ENCODE measurements at regions not wholly inside any gene's neighbourhood (a gene's known extent, or its start where the extent isn't known, plus 50 kb on each side); places are given as distances from the start of the nearest gene placed in this dataset.

DNA sequence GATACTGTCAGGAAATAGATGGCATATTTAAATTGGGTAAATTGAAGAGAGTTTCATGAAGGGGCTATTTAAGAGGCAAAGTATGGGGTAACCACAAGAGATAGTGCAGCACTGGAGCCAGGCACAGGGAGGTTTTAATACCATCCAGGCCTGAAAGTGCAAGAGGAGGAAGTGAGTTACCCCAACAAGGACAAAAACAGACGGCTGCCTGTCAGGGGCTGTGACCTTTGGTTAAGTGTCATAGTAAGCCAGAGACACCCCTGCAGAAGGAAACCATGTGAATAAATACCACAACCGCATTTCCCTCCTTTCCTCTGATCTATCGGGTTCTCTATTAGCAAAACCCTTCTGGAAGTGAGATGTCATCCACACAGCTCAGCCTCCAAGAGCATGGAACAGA, 122.0 kb upstream of the DHRS4 start:
- Mint-ChIP-seq H3K9me3 (no peaks in the 10 kb centered on the region), H3K36me3 (ENCODE audit: low read depth) (no peaks in the 10 kb centered on the region), H3K4me3 (no peak overlapping the region), H3K4me1 (ENCODE audit: low read depth) (no peaks in the 10 kb centered on the region), H3K27ac (no peak overlapping the region), H3K27me3 (ENCODE audit: low read depth) (no peaks in the 10 kb centered on the region)

DNA sequence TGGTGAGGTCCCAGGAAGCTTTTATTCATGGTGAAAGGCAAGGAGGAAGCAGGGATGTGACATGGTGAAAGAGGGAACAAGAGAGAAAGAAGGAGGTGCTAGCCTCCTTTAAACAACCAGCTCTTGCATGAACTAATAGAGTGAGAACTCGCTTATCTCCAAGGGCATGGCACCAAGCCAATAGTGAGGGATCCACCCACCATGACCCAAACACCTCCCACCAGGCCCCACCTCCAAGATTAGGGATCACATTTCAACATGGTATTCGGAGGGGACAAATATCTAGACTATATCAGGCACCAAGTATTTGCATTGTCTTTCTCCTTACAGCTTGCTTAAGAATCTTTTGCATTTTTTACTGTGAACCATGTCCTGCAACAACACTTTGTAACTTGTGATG, 91.9 kb upstream of the DHRS4 start:
- peaks cover 7% of the 10 kb centered on the region for H3K27me3 Mint-ChIP-seq (ENCODE audit: low read depth)
- no peaks in the 10 kb centered on the region for H3K9me3 Mint-ChIP-seq
- no peak overlapping the region for H3K27ac Mint-ChIP-seq
- no peak overlapping the region for H3K4me3 Mint-ChIP-seq
- no peaks in the 10 kb centered on the region for H3K36me3 Mint-ChIP-seq (ENCODE audit: low read depth)
- H3K4me1 Mint-ChIP-seq (ENCODE audit: low read depth), result no peaks in the 10 kb centered on the region

DNA sequence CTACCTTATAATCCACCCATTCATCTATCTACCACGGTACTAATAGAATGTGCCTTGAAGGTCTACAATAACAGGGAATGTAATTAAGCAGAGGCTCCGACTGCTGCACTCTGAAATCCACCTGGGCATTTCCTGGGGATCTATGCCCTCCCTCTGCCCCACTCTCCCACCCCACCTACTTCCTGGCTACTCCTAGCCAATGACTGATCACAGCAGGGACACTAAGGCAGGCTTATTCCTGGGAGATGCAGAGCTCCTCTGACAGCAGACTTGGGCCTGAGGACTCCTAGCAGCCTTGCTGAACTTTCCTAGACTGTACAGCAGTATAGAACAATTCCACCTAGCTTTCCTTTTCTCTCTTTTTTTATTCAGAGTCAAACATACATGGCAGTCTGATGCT, 91.1 kb upstream of the DHRS4 start:
- no peaks in the 10 kb centered on the region for H3K9me3 Mint-ChIP-seq
- H3K4me1 Mint-ChIP-seq (ENCODE audit: low read depth), result peaks cover 2% of the 10 kb centered on the region
- no peaks in the 10 kb centered on the region for H3K36me3 Mint-ChIP-seq (ENCODE audit: low read depth)
- no peak overlapping the region for H3K27ac Mint-ChIP-seq
- H3K4me3 Mint-ChIP-seq, result no peak overlapping the region
- H3K27me3 Mint-ChIP-seq (ENCODE audit: low read depth), result peaks cover 12% of the 10 kb centered on the region

DNA sequence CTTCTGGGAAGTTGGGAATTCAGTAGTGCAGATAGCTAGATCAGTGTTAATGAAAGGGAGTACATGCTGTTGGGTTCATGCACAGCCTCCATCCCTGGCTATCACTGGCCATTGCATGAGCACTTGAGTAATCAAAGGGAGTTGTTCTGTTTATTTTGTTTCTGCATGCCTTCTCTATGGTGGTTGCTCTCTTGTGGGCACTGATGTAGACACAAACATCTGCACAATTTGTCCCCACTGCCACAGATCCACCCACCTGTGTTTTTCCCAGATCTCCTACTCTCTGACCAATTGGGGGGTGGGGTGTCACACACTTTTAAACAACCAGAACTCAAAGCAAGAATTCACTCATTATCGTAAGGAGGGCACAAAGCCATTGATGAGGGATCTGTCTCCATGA, 89.7 kb upstream of the DHRS4 start:
- Mint-ChIP-seq H3K4me1 (ENCODE audit: low read depth) (peaks cover 2% of the 10 kb centered on the region), H3K36me3 (ENCODE audit: low read depth) (no peaks in the 10 kb centered on the region), H3K27ac (no peak overlapping the region), H3K27me3 (ENCODE audit: low read depth) (peaks cover 18% of the 10 kb centered on the region), H3K4me3 (no peak overlapping the region), H3K9me3 (no peaks in the 10 kb centered on the region)

DNA sequence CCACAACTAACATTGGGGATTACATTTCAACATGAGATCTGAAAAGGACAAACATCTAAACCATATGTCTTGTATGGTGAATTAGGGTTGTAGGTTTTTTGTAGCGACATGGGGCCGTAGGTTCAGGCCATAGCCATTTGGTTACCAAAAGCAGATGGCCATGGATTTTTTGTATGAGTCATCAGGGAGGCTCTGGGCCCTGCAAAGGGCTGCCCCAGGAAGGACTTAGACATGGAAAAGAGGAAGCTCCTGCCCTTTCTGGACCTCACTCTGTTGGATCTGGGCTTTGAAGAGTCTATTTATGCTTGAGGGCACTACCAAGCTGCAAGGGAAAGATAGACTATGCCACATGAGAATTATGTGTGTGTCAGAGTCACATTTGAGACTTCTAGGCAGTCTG, 89.3 kb upstream of the DHRS4 start:
- Mint-ChIP-seq H3K4me1 (ENCODE audit: low read depth) (peaks cover 2% of the 10 kb centered on the region), H3K4me3 (no peak overlapping the region), H3K27ac (no peak overlapping the region), H3K27me3 (ENCODE audit: low read depth) (peaks cover 14% of the 10 kb centered on the region), H3K9me3 (no peaks in the 10 kb centered on the region), H3K36me3 (ENCODE audit: low read depth) (no peaks in the 10 kb centered on the region)

DNA sequence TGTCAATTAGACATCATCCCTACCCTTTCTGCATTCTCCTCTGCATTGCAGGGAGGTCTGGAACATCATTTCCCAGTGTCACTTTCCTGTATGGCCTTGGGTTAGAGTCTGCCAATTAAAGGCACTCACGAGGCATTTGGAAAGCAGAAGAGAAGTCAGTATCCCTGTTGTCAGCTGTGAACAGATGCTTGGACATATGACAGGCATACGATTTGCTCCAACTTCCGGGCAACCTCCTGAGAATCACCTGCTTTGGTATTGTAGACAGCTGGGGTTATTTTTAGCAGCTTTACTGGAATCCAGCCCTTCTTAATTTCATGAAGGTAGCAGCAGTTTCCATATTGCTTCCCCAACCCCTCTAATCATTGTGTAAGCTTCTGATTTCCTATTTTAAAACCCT, 88.7 kb upstream of the DHRS4 start:
- Mint-ChIP-seq H3K27ac (no peak overlapping the region), H3K4me3 (no peak overlapping the region), H3K9me3 (no peaks in the 10 kb centered on the region), H3K27me3 (ENCODE audit: low read depth) (peaks cover 13% of the 10 kb centered on the region), H3K36me3 (ENCODE audit: low read depth) (no peaks in the 10 kb centered on the region), H3K4me1 (ENCODE audit: low read depth) (peaks cover 2% of the 10 kb centered on the region)

DNA sequence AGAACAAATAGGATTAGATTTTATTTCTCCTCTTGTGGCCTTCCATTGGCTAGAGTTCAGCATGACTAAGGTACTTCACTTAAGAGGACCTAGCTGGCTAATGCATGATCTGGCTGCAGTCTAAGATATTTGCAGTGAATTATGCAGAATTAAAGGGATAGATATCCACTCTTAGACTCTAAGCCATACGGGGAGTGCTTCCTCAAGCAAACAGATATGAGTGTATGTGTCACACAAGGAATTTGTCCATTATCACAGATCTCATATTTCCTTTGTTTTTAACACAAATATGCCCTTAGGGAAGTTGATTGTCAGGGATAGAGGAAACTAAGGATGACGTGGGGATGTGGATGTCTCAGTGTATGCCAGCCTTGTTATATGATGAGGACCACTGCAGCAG, 88.1 kb upstream of the DHRS4 start:
- H3K27ac Mint-ChIP-seq, result no peak overlapping the region
- H3K27me3 Mint-ChIP-seq (ENCODE audit: low read depth), result peaks cover 11% of the 10 kb centered on the region
- no peaks in the 10 kb centered on the region for H3K9me3 Mint-ChIP-seq
- H3K36me3 Mint-ChIP-seq (ENCODE audit: low read depth), result no peaks in the 10 kb centered on the region
- peaks cover 2% of the 10 kb centered on the region for H3K4me1 Mint-ChIP-seq (ENCODE audit: low read depth)
- no peak overlapping the region for H3K4me3 Mint-ChIP-seq

DNA sequence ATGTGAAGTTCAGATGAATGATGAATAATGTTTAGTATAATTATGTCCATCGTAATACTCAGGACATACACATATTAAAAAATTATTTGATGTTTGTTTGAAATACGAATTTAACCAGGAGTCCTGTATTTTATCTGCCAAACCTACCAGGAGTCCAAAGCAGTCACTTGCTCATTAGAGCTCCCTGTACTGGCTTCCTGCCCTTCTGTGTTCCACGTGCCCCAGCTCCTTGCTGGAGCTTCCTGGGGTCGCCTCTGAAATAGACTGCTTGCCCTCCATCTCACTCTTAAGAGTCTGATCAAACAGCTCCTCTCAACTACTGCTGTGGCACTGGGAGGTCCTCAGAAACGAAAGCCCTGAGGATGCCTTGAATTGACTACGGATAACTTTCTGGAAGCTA, 87.3 kb upstream of the DHRS4 start:
- Mint-ChIP-seq H3K27me3 (ENCODE audit: low read depth) (peaks cover 11% of the 10 kb centered on the region), H3K4me1 (ENCODE audit: low read depth) (peaks cover 2% of the 10 kb centered on the region), H3K4me3 (no peak overlapping the region), H3K9me3 (no peaks in the 10 kb centered on the region), H3K36me3 (ENCODE audit: low read depth) (no peaks in the 10 kb centered on the region), H3K27ac (no peak overlapping the region)

DNA sequence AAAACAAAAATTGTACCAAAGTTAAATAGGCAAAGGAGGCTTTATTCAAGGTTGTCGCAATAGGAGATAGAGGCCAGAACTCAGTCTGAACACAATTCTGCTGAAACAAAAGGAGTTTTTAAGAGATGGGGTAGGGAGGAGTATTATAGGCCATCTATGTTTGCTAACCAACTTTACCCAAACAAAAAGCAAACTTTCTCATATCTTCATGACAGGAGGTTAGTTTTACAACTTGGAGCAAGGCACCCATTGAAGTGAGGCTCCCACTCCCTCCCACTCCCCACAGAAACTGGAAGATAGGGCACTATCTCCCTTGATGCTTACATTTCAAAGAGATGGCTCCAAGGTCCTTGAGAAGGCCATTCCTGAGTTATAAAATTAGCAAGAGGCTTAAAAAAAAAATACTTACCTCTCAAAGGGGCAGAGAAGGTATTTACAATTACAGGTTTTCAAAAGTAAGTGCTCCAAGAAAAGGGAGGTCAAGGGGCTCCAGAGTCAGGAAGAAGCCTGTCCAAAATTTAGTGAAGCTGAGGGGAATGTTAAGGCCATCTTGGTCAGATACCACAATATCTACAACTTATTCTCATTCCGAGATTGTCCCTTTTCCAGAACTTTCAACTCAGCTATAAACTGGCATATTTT, 84.4 kb upstream of the DHRS4 start:
- Mint-ChIP-seq H3K27ac (no peak overlapping the region), H3K4me3 (no peak overlapping the region), H3K36me3 (ENCODE audit: low read depth) (no peaks in the 10 kb centered on the region), H3K9me3 (no peaks in the 10 kb centered on the region), H3K27me3 (ENCODE audit: low read depth) (peaks cover 11% of the 10 kb centered on the region), H3K4me1 (ENCODE audit: low read depth) (peaks cover 2% of the 10 kb centered on the region)

DNA sequence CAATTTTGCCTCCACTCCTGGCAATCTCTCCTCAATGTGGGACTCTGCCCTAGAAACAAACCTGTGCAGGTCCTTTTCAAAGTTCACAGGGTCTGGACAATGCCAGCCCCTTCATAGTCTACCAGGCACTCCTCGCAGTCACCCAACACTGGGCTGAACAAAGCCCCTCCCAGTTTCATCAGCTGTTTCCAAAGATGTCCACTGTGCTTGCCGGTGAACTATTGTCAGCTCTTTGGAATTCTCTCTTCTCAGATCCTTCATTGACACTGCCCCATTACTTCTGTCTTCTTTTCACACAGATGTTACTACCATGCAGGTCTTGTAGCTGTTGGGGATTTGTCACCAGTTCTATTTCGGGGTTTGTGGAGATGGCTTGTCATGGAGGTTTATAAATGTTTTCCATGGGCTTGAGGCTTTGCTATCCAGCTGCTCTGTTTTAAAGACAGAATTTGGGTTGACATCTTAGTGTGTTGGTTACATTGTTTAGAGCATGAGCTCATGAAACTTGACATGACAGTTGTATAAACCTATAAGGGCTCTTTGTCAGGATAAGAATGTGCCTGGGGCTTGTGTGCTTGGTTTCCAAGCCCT, 77.3 kb upstream of the DHRS4 start:
- H3K36me3 Mint-ChIP-seq (ENCODE audit: low read depth), result no peaks in the 10 kb centered on the region
- no peak overlapping the region for H3K27ac Mint-ChIP-seq
- H3K4me1 Mint-ChIP-seq (ENCODE audit: low read depth), result no peaks in the 10 kb centered on the region
- no peaks in the 10 kb centered on the region for H3K27me3 Mint-ChIP-seq (ENCODE audit: low read depth)
- no peaks in the 10 kb centered on the region for H3K9me3 Mint-ChIP-seq
- no peak overlapping the region for H3K4me3 Mint-ChIP-seq

DNA sequence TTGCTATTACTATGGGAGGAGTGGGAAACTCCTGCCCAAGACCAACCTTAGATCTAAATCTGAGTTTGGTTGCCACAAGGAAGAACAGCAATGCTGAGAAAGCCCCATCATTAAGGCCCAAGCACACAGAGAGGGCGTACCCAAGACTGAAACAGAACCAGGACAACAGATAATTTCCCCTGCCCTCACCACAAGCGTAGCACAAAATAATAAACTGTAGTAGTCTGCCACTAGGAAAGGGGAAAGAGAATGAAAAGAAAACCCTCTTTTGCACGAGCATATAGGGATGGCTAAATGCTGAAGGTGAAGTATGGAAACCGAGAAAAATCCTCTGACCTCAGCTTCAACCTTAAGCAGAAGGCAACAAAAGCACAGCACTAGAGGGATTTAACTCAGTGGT, 76.5 kb upstream of the DHRS4 start:
- peak overlapping the region; percentile 11 for H3K27ac Mint-ChIP-seq
- no peaks in the 10 kb centered on the region for H3K9me3 Mint-ChIP-seq
- no peaks in the 10 kb centered on the region for H3K4me1 Mint-ChIP-seq (ENCODE audit: low read depth)
- no peak overlapping the region for H3K4me3 Mint-ChIP-seq
- H3K27me3 Mint-ChIP-seq (ENCODE audit: low read depth), result no peaks in the 10 kb centered on the region
- H3K36me3 Mint-ChIP-seq (ENCODE audit: low read depth), result no peaks in the 10 kb centered on the region

DNA sequence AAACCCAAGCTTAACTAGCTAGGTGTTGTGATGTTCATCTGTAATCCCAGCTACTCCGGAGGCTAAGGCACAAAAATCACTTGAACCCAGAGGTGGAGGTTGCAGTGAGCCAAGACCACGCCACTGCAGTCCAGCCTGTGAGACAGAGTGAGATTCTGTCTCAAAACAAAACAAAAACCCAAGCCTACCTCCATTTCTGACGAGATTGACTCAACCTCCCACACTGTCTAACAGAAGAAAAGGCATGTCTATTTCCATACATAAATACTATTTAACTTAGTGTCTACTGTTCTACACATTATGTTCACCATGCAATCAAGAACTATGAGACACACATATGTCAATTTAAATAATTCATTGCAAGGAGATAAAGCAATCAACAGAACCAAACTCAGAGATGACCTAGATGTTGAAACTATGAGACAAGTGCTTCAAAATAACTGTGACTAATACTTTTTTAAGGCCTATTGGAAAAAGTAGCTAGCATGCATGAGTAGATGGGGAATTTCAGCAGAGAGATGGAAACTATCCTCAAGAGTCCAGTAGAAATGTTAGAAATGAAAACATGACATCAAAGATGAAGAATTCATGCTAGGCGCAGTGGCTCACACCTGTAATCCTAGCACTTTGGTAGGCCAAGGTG, 75.9 kb upstream of the DHRS4 start:
- H3K4me3 Mint-ChIP-seq, result no peak overlapping the region
- no peak overlapping the region for H3K27ac Mint-ChIP-seq
- no peaks in the 10 kb centered on the region for H3K4me1 Mint-ChIP-seq (ENCODE audit: low read depth)
- no peaks in the 10 kb centered on the region for H3K27me3 Mint-ChIP-seq (ENCODE audit: low read depth)
- no peaks in the 10 kb centered on the region for H3K9me3 Mint-ChIP-seq
- no peaks in the 10 kb centered on the region for H3K36me3 Mint-ChIP-seq (ENCODE audit: low read depth)

DNA sequence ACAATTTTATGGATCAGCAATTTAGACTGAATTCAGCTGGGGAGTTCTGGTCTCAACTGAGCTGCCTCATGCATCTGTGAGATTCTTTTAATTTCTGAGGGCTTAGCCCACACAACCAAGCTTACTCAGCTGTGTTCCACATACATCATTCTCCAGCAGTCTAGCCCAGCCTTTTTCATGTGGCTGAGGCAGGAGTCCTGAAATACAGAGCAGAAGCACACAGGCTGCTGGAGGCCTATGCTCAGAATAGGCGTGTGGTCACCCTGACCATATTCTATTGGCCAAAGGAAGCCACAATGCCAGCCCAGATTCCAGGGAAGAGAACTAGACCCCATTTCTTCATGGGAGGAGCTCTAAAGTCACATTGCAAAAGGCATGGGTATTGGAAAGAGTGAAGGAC, 72.3 kb upstream of the DHRS4 start:
- Mint-ChIP-seq H3K27ac (no peak overlapping the region), H3K36me3 (ENCODE audit: low read depth) (no peaks in the 10 kb centered on the region), H3K4me1 (ENCODE audit: low read depth) (no peaks in the 10 kb centered on the region), H3K27me3 (ENCODE audit: low read depth) (peaks cover 3% of the 10 kb centered on the region), H3K4me3 (no peak overlapping the region), H3K9me3 (no peaks in the 10 kb centered on the region)

DNA sequence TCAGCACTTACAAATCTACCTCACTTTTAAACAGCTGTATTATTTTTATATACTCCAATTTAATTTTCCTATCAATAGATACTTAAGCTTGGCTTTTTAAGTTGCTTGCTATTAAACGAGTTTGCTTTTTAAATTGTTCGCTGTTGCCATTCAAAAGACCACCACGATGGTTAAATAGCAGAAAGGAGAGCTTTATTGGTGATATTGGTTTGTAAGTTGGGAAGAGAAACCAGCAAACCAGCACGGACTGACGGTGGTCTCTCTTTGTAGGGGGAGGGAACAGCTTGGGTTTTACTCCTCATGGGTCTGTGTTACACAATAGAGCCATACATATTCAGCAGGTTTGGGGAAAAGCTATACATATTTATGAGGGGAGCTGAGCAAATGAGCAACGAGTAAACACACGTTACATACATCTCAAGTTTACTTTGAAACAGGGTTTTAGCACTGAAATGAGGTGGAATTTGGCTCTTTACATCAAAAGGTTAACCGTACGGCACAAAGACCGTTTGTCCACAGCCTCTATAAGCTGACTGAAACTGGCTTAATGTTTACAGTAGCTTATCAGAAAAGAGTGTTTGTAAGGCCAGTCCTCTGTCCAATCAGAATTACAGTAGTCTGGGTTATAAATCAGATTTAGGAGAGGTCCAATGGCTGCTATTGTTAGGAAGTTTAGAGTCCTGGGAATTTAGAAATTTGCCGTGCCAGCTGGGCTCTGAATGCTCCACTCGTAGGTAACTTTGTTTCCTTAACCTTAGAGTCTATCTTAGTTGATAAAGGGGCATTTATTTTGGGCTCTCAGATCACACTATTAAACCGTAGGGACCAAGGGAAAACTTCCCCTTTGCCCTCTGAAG, 69.7 kb upstream of the DHRS4 start:
- no peak overlapping the region for H3K27ac Mint-ChIP-seq
- no peaks in the 10 kb centered on the region for H3K36me3 Mint-ChIP-seq (ENCODE audit: low read depth)
- H3K27me3 Mint-ChIP-seq (ENCODE audit: low read depth), result peaks cover 11% of the 10 kb centered on the region
- no peaks in the 10 kb centered on the region for H3K4me1 Mint-ChIP-seq (ENCODE audit: low read depth)
- H3K9me3 Mint-ChIP-seq, result peaks cover 4% of the 10 kb centered on the region
- no peak overlapping the region for H3K4me3 Mint-ChIP-seq

DNA sequence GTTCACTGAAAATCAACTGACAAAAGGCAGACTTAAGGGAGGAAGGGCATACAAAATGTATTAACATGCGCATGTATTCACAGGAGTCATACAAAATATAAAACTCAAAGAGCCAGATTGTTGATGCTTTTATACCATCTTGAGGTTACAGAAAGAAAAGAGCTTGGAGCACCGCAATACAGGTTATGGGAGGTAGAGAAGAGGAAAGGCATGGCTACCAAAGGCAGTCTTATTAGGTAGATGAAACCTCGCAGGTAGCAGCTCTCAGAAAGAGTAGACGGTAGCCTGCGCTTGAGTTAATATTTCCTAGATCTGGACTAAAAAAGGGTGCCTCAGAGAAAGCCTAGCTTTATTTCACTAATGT, 69.0 kb upstream of the DHRS4 start:
- H3K4me1 Mint-ChIP-seq (ENCODE audit: low read depth), result no peaks in the 10 kb centered on the region
- no peak overlapping the region for H3K27ac Mint-ChIP-seq
- peaks cover 14% of the 10 kb centered on the region for H3K27me3 Mint-ChIP-seq (ENCODE audit: low read depth)
- peaks cover 4% of the 10 kb centered on the region for H3K9me3 Mint-ChIP-seq
- no peaks in the 10 kb centered on the region for H3K36me3 Mint-ChIP-seq (ENCODE audit: low read depth)
- no peak overlapping the region for H3K4me3 Mint-ChIP-seq

All from T-helper 1 cell treated with Interleukin-12 subunit alpha and Interleukin-12 subunit beta and Interleukin-4 antibody, amounts not matched to agents 30 μg/mL and 1 μg/mL, for 36 hours (primary cell).